GM12872 (cell line): ENCODE measurements at regions not wholly inside any gene's neighbourhood (a gene's known extent, or its start where the extent isn't known, plus 50 kb on each side); places are given as distances from the start of the nearest gene placed in this dataset.

Experiments
- CTCF ChIP-seq: IDR thresholded peaks from 3 replicates; pipeline ENCODE4 v1.5.1; 2011; ENCODE audit warnings: low read depth, mild to moderate bottlenecking, low read length, moderate library complexity; ENCODE audit not compliant: insufficient read depth

- no peak for TF ChIP-seq CTCF
These were observed 77.8 kb downstream of the SLITRK1 start for GRCh38 chr13:83804356-83804962.

GRCh38 chr13:83798731-83799130 lies 83.5 kb downstream of the SLITRK1 start:
- no peak for TF ChIP-seq CTCF

GRCh38 chr13:83796364-83796763 lies 85.9 kb downstream of the SLITRK1 start:
- TF ChIP-seq CTCF: no peak

- no peak for TF ChIP-seq CTCF
These were observed 87.7 kb downstream of the SLITRK1 start for GRCh38 chr13:83794583-83794982.

GRCh38 chr13:83780227-83780626 lies 102.0 kb downstream of the SLITRK1 start:
- TF ChIP-seq CTCF: peak; percentile 32; the same call in 1 of the 3 replicates

GRCh38 chr13:83773961-83774360 lies 108.3 kb downstream of the SLITRK1 start:
- TF ChIP-seq CTCF: no peak

GRCh38 chr13:83765796-83766195 lies 116.5 kb downstream of the SLITRK1 start:
- no peak for TF ChIP-seq CTCF

GRCh38 chr13:83761631-83762030 lies 120.6 kb downstream of the SLITRK1 start:
- no peak for TF ChIP-seq CTCF
